Hippocampal formation (tissue), 2 donors: ENCODE measurements at regions not wholly inside any gene's neighbourhood (a gene's known extent, or its start where the extent isn't known, plus 50 kb on each side); places are given as distances from the start of the nearest gene placed in this dataset.

Source experiments
- DNase-seq, 2 donors: peaks; one replicate each; lab custom pipeline; 2025; lab: John Stamatoyannopoulos, UW

DNA sequence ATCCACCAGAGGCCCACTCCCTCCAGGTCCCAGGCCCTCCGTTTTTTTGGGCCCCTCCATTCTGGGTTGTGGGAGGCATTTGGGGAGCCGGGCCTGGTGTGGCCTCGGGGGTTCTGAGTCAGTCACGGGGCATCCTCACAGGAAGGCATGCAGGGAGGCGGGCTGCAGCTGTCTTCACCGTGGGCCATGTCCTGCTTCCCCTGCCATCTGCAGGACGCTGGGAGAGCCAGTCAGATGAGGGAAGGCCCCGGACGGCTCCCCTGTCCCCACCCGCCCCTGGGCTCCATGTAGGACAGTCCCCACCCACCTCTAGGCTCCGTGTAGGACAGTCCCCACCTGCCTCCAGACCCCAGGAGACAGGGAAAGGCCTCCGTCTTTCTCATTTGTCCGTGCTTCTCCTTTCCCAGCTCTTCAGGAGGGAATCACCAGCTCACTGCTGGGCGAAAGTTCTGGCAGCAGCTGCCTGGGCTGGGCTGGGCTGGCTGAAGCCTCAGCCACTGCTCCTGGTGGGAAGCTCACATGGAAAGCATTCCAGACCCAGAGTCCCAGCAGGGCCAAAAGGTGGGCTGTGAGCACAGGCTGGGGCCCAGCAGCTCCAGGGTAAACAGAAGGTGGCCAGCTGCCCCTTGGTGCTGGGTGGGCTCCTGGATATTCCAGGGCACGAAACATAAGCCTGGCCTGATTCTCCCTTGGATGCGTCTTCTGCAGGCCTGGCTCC is 217.8 kb downstream of the KIF26A start:
- DNase-seq = no peak

DNA sequence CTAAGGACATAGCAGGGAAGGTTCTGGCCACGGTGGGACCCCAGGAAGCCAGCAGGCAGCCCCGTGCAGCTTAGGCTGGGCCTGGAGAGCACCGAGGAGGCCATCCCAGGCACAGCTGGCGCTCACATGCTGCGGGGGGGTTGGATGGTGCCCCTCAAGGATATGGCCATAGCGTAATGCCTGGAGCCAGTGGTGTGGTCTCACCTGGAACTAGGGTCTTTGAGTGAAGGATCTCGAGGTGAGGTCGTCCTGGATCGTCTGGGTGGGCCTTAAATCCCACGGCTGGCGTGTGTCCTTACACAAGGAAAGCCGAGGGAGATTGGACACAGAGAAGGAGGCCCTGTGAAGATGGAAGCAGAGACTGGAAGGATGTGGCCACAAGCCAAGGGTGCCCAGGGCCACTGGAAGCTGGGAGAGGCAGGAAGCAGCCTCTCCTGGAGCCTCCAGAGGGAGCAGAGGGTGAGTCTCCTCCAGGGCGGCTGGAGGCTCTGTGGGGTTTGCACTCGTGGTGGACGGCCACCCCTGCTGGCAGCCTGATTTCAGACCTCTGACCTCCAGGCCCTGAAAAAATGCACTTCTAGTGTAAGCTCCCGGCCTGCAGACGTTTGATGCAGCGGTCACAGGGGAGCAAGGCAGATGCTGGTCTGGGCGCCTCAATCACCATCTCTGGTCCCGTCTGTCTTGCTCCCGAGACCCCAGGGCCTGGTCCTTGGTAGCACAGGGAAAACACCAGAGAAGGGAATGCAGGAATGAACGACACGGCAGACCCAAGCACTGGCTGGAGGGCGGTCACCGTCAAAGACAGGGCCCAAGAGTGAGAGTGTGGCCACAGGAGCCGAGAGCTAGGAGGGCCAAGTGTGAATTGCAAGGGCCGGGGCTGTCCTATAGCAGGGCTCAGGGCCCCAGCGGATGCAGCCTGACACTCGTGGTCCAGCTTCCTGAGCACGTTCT is 218.6 kb downstream of the KIF26A start:
- no peak for DNase-seq

DNA sequence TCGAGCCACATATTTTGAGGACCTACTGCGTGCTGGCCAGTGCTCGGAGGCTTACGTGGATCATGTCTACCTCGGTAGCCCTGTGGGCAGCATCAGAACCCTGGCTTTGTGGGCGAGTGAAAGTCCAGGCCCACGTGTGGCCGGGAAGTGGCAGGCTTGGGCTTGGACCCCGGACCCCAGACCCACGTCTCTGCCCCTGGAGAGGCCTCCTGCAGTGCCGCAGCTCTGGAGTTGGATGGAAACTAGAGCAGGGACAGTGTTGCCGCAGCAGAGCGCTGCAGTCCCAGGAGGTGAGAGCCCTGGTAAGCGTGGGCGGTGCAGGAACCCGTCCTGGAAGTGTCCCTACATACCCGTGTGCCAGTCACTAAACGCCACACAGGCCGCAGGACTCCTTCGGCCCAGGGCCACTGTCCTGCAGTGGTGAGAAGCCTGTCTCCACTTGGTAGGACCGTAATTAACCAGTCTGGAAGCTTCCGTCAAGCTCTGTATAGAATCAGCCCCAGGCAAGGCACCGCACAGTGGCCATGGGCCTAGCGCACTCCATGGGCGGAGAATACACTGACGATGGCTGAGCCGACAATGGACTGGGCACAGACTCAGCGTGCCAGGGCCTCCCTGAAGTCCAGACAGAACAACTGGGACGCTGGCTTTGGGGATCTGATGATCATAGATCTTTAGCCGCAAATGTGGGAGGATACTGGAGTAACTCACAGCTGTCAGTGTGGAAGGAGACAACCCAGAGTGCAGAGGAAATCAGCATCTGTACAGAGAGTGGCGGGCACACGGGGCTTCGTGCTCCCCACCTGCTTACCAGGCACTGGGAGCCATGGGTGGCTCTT is 219.5 kb downstream of the KIF26A start:
- no peak for DNase-seq

DNA sequence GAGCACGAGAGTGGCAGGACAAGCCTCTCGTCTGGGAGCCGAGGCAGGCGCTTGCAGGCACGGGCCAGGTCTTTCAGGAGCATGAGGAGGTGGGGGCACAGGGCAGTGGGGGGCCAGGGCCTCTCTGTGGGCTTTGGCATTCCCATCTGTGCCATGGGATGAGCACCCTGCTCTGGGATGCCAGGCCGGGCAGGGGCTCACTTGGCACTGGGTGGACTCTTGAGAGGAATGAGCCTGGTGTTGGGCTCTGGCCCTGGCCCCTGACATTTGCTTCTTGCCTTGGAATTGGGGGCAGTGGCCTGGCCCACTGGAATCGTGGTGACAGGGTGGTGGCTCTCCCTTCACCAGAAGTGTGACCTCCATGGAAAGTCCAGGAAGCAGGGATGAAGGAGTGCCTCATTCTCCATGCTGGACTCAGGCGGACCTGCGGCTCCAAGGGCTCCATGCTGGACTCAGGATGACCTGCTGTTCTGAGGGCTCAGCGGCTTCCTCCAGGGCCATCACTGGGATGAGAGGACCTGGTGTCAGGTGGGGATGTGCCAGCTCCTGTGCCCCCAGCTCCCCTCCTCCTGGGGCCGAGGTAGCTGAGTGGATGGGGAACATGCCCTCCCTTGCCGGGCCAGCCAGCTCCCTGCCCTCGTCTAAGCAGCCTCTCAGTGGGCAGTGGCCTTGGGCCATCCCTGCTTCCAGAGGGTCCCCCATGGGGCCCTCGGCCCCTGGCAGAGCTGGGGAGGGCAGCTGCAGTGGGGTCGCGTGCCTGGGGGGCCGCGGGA is 220.3 kb downstream of the KIF26A start:
- no peak for DNase-seq

DNA sequence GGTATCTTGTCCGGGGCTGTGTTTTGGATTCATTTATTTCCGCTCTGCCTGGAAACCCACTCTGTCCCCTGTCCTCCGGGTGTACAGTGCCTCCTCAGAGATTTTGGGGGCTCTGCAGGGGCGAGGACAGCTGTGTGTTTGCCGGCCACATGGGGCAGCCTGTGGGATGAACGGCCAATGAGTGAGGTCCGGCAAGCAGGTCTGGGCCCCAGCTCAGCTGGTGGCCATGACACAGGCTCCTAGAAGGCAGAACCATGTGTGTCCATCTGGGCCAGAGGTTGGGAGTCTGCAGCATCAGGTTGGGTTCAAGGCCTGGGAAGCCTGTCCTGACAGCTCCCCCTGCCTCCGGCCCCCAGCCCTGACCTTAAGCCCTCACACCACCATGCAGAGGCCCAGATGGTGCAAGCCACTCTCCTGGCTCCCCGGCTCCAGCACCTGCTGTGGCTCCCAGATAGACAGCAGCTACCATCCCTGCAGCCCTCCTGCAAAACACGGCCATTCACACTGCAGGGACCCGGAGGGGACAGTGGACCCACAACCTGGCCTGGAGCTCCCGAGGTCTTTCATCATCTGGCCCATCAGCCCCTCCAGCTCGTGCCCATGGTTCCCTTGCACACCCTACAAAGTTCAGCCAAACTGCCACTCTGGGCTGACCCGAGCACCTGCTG is 220.1 kb upstream of the C14orf180 start:
- no peak for DNase-seq

DNA sequence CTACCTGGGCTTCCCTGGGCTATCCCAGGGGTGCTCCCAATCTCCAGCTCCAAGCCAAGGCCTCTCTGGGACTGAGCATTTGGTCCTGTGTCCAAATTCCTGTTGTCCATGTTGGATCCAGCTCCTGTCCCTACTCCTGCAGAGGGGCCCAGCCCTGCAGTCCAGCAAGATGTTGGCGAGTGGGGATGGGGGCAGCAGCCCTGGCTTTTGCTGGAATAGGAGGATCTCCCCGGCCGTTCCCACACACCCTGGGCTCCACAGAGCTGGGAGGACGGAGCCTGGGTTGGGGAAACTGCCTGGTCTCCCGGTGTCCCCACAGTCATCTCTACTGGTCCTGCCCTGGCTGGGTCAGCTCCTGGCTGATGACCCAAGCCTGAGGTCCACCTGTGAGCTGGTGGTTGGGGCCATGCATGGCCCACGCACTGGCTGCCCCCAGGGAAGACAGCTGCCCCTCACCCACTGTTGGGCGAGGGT is 219.6 kb upstream of the C14orf180 start:
- DNase-seq = no peak

DNA sequence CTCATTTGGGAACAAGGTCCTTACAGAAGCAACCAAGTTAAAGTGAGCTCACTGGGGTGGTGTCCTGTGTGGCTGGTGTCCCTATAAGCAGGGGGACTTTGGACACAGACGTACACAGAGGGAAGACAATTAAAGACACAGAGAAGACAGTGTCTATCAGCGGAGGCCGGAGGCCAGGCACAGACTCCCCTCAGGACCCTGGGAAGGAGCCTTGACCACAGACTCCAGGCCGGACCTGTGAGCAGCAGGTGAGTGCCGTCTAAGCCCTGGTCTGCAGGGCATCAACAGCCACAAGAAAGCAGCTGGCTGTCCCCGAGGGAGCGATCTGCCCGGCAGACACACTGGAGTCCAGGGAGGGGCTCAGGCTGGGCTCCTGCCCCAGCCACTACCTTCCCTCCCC is 219.1 kb upstream of the C14orf180 start:
- DNase-seq = no peak

DNA sequence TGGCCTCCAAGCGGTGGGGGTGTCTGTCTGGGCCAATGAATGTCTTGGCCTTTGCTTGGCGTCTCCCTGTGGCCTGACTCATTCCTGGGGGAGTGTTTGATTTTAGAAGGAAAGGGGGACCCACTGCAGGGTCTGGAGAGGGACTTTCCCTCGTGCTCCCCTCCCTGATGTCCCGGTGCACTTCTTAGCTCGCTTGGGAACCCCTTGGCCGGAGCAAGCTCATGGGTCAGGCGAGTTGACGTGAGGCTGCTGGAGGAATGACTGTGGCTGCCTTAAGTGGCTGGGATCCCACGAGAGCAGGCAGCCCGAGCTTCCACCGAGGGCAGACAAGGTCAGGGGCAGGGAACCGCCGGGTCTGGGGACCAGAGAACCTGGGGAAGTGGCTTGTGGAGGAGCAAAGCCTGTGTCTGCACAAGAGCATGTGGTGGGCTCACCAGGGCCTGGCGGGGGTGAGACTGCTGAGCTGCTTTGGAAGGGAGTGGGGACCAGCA is 218.4 kb upstream of the C14orf180 start:
- no peak for DNase-seq

DNA sequence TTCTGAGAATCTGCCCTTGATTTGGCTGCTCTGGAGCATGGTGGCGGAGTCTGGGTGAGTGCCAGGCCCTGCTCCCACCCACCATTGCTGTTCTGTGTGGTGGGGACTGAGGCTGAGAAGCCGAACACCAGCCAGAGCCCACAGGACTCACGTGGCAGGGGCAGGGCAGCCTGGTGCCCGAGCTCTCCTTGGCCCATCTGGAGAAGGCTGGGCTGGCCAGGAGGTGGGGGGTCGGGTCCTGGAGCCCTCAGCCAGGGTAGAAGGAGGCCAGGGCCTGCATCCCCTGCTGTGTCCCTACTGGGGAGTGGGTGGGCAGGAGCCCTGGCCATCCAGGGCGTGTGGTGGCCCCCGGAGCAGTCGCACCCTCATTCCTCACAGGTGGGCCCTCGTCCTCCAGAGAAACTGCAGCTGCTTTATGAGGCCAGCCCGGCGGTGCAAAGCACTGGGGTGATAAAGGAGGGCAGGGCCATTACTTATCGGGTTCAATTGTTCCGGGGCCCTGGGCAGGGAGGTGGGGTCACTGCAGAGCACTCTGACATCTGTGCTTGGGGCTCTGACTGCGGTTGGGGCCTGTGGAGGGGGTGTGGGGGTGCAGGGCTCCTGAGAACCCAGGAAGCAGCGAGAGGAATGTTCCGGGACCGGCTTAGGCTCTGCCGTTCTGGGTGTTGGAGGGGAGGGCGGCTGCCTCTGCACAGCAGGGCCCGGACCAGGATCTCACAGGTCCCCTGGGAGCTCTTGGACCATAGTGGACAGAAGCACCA is 217.5 kb upstream of the C14orf180 start:
- DNase-seq = no peak

DNA sequence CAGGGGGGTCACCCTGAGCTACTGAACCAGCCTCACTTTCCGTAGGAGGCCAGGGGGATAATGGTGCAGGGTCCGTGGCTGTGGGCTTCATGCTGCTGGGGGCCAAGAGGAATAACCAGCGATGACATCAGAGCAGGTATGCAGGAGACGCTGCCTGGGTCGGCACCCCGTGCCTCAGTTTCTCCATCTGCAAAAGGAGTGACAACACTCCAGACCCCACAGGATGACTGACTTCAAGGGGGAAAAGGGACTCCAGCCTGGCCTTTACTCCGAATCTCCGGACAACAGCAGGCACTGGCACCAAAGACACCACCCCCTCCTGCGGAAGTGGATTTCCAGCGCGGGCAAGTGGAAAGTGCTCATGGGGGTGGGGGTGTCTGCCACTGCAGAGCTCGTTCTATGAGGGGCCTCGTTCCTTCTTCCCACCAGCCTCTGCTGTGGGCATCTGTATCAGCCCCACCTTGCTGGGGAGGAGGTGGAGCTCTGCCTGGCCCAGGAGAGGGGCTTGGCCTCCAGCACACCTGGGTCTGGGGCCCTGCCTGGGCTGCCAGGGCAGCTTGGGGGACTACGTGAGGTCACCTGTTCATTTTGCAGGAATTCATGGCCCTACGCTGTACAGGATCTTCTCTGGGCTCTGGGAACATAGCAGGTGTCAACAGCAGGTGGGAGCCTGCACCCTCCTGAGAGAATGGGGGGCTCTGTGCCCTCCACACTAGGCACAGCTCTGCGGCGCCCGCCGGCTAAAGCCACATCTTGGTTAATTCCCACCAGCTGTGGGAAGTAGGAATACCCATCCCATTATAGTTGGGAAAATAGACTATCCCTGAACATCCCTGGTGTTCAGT is 216.6 kb upstream of the C14orf180 start:
- no peak for DNase-seq

DNA sequence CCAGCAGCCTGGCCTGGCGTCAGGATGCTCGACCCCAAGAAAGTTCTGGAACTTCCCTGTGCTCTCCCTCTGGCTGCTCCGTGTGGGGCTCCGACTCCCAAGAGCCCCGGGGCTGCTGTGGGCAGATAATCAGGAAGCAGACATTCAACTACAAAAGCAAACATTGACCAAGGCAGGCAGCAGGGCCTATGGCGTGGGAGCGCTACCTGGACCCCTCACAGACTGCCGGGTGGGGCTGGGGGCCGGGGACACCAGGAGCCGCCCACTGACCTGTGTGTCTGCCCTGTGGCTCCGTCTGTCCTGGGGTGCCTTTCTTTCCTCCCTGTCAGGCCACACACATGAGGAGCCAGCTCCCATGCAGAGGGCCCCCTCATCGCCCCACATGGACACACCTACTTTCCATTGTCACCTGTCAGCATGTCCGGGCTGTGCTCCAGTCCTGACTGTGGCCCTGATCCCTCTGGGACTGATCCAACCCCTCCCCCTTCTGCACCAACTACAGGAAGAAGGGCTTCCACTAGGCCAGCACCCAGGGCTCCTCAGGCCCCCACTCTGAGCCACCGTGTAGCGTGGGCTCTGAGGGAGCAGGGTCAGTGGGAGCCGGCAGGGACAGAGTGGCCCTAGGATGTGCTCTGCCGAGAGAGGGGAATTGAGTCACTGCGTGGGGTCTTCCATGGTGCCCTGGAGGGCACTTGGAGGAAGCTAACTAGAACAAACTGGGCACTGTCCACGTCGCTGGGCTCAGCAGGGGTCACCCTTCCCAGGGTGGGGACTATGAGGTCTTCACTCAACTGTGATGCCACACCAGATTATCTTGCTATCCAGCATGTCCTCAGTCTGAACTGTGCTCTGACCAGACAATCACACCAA is 215.4 kb upstream of the C14orf180 start:
- no peak for DNase-seq

DNA sequence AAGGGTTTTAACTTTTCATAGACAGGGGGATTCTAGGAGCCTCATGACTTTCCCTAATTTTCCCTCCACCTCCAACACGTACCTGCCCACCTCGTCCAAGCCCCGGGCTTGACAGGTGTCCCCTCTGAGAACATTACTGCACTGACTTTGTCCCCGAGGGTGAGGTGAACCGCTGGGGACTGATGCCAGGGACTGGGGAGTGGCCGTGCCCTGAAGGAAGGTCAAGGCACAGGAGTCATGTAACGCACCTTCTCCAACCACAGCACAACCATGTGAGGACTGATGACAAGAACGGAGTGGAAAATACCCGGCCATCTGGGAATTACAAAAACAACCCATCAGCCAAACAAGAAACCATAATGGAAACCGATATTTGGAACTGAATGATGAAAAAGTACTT is 214.7 kb upstream of the C14orf180 start:
- DNase-seq = no peak

DNA sequence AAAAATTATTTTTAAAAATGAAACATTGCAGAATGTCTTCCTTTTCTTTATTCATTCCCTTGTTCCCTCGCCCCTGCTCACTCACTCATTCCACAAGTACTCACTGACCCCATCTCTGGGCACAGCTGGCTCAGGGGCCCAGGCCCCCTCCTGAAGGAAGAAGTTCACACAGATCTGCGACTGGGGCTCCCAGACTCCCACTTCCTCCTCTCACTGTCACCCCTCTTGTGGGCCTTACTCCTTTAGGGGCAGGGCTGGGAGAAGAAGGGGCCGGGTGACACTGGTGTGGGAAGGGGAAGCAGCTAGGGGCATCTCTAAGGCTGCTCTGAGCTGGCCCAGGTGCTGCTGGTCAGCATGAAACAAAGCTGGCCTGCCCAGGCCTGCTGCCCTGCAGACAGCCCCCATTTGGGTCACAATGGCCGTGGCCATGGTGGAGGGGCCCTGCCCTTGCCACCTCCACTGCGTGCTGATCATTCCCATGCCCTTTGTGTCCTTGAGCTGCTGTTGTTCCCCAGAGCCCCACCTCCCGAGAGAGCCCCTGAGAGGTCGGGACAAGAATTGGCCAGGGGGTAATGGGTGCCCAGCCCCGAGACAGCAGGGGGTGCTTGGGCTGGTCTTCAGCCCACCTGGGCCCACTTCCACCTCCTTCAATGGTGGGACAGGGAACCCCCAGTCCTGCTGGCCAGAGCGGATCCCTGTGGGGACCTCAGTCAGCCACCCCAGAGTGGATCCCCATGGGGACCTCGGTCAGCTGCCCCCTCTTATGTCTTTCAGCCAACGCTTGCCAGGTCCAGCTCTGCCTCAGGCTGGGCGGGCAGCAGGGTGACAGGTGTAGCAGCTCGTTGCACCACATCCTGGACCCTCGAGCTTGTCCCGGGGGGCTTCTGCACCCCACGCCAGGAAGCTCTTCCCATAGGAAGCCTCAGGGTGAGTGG is 212.4 kb upstream of the C14orf180 start:
- no peak for DNase-seq

DNA sequence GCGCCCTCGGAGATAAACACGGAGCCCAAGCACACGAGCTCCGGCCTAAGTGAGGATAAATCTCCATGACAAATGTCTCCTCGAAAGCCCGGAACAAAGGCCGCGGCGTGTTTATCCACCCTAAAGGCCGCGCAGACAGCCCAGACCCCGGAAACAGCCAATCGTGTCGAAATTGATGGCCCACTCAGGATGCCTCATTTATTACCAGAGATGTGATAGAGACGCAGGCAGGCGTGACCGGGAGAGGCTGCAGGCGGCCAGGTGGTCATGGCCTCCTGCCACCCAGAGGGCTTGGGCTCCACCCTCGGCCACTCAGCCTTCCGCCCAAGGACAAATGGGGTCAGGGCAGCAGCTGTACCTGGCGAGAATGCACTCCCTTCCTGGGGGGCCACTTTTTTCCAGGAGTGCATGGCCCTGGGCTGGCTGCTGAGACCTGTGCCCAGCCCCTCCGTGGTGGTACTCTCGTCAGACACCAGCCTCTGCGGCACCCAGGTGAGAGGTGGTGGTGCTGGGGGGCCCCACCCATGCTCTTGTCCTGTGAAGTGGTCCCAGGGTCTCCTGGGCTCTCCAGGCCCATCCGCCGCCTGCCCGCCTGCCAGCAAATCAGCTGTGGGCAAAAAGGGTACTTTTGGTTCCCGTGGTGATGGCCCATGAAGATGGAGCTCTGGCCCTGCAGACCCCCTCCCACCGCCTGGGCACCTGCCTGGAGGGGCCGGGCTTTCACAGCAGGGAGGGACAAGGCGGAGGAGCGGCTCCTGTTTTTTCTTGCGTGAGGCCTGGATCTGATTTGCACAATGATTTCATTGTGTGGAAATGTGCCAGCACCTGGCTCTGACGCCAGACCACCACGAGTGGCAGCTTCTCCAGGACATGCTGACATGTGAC is 211.5 kb upstream of the C14orf180 start:
- no peak for DNase-seq

DNA sequence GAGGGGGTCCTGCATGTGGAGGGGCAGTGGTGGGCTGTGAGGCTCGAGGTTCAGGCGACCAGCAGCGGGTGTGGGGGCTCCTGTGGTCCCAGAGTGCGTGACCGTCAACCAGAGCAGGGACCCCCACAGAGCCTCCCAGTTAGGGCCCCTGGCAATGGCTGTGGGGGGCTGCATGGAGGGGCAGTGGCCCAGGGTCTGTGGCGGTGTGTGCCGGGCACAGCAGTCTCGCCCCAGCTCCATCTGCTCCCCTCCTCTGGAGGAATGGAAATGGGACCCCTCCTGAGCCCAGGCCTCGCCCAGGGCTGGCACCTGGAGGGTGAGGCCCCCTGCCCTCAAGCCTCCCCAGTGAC is 210.8 kb upstream of the C14orf180 start:
- DNase-seq = no peak

DNA sequence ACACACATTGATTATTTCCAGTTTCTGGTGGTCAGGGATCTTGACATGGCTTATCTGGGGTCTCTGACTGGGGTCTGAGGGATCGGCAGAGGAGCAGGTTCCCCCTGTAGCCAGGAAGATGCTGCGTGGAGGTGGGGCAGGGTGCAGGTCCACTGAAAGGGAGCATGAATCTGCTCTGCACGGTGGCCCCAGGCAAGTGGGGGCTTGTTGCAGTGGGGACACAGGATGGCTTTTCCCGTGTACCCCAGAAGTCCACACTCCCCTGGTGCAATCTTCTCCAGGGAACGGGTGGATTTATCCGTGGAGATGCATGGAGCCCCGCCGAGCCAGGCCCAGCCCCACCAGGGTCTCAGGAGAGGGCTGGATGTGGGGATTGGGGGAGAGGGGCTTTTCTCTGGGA is 210.4 kb upstream of the C14orf180 start:
- no peak for DNase-seq
